Suprapubic skin (tissue), 4 donors: ENCODE measurements at regions not wholly inside any gene's neighbourhood (a gene's known extent, or its start where the extent isn't known, plus 50 kb on each side); places are given as distances from the start of the nearest gene placed in this dataset.

Experiments used
- DNase-seq, 2 donors: peaks; one replicate each; pipeline ENCODE4 v3.0.0-alpha.2; 2019; ENCODE audit warnings: low spot score in 2 of 2
- H3K27ac ChIP-seq: fragments of 200-600 bp; sonication (generic); one replicate; pipeline ENCODE4 v1.5.1; 2019
- H3K27me3 ChIP-seq: fragments of 200-600 bp; sonication (generic); one replicate; pipeline ENCODE4 v1.5.1; 2019
- H3K36me3 ChIP-seq: fragments of 200-600 bp; sonication (generic); one replicate; pipeline ENCODE4 v1.5.1; 2019
- H3K4me1 ChIP-seq: fragments of 200-600 bp; sonication (generic); one replicate; pipeline ENCODE4 v1.5.1; 2019
- H3K4me3 ChIP-seq: fragments of 200-600 bp; sonication (generic); one replicate; pipeline ENCODE4 v1.5.1; 2019; ENCODE audit warnings: mild to moderate bottlenecking
- H3K9me3 ChIP-seq: fragments of 200-600 bp; sonication (generic); one replicate; pipeline ENCODE4 v1.5.1; 2019
- EP300 ChIP-seq: sonication (generic); formaldehyde crosslinking; IDR thresholded peaks from one replicate; pipeline ENCODE4 v1.6.1; 2017; ENCODE audit warnings: antibody characterized with exemption
- POLR2A ChIP-seq, 2 donors: fragments of 450-650 bp; IDR thresholded peaks; one replicate each; pipeline ENCODE4 v1.6.1; 2017; ENCODE audit warnings: antibody characterized with exemption in 2 of 2, mild to moderate bottlenecking in 2 of 2, moderate library complexity in 2 of 2
- POLR2AphosphoS5 ChIP-seq, 3 donors: sonication (generic); formaldehyde crosslinking; IDR thresholded peaks; one replicate each; pipeline ENCODE4 v1.6.1; 2017; ENCODE audit warnings: antibody characterized with exemption in 3 of 3
- WGBS: methylation state at CpG from one replicate; pipeline ENCODE4 v1.1.5; 2018; 5-methylcytosine and 5-hydroxymethylcytosine counted together
- TF ChIP-seq, protein P1 (sequence below), 2 donors: fragments of 200-600 bp in 1 of 2; fragments of 450-650 bp in 1 of 2; sonication (generic) in 1 of 2; IDR thresholded peaks; one replicate each; pipeline ENCODE4 v1.5.1; 2016 to 2019; ENCODE audit warnings: antibody characterized with exemption in 2 of 2, mild to moderate bottlenecking in 1 of 2, moderate library complexity in 1 of 2

DNA sequence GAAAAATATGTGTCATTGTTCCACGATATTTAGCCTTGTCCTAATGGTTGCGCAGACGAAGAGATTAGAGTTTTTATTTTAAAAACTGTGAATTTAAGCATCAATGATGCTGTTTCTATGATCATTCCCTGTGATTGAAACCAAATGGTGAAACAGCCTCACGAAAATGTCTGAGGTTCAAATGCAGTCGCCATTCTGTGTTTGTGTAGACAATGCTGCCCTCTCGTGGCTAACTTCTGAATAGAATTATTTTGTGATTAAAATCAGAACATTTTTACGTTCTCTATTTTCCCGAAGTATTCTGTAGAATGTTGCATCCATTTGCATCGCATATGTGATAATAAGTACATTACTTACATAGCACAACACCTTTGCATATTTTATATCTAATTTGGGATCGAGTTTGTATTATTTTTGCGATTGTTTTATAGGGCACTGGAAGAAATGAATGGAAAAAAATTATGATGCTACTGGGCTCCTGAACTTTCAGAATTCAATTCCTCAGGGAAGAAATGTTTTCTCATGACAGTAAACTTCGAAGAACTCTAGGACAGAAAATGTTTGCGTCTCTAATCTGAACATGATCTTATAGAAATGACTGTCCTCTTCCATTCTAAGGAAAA, 54.8 kb upstream of the CREB1 start:
- H3K36me3 ChIP-seq = no peaks in the 10 kb centered on the region
- H3K4me3 ChIP-seq = no peak overlapping the region
- peaks cover 12% of the 10 kb centered on the region for H3K4me1 ChIP-seq
- DNase-seq = no peak
- H3K27ac ChIP-seq = no peak overlapping the region
- TF ChIP-seq, protein P1, sequence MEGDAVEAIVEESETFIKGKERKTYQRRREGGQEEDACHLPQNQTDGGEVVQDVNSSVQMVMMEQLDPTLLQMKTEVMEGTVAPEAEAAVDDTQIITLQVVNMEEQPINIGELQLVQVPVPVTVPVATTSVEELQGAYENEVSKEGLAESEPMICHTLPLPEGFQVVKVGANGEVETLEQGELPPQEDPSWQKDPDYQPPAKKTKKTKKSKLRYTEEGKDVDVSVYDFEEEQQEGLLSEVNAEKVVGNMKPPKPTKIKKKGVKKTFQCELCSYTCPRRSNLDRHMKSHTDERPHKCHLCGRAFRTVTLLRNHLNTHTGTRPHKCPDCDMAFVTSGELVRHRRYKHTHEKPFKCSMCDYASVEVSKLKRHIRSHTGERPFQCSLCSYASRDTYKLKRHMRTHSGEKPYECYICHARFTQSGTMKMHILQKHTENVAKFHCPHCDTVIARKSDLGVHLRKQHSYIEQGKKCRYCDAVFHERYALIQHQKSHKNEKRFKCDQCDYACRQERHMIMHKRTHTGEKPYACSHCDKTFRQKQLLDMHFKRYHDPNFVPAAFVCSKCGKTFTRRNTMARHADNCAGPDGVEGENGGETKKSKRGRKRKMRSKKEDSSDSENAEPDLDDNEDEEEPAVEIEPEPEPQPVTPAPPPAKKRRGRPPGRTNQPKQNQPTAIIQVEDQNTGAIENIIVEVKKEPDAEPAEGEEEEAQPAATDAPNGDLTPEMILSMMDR (IDR thresholded peaks at IDR 0.05) = peak in 1 of 2 donors; percentile 86
- no peak for TF ChIP-seq POLR2A (IDR thresholded peaks at IDR 0.05)
- TF ChIP-seq POLR2AphosphoS5 (IDR thresholded peaks at IDR 0.05) = no peak
- H3K9me3 ChIP-seq = no peaks in the 10 kb centered on the region
- no peaks in the 10 kb centered on the region for H3K27me3 ChIP-seq
- 13% methylated on average over 13 of the region's 13 CpGs for WGBS

- Histone ChIP-seq H3K4me3 (no peak overlapping the region), H3K27ac (no peak overlapping the region), H3K9me3 (no peaks in the 10 kb centered on the region), H3K4me1 (peaks cover 12% of the 10 kb centered on the region), H3K36me3 (no peaks in the 10 kb centered on the region), H3K27me3 (no peaks in the 10 kb centered on the region)
- whole genome bisulfite sequencing = 77% methylated on average over 3 of the region's 3 CpGs
- TF ChIP-seq POLR2A (IDR thresholded peaks at IDR 0.05) (no peak), EP300 (no peak), POLR2AphosphoS5 (IDR thresholded peaks at IDR 0.05) (no peak)
- TF ChIP-seq, protein P1 (IDR thresholded peaks at IDR 0.05) = no peak
- no peak for DNase-seq
Observed at GRCh38 chr2:207475546-207475945, 54.2 kb upstream of the CREB1 start.

DNA sequence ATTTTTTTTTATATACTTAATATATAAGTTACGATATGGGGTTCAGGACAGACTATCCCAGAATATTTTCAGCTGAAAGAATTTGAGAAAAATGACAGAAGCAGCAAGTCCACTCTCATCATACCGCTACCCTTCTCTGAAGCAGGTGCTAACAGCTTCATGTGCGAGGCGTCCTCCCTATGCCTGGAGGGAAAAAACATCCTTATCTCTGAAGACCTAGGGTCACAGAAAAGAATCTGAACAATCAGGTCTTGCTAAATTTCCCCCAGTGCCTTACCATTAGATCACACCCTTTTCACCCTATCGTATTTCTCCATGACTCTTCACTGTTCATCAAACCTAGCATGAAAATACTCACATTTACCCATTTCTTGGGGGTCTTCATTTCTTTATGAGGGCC, 51.9 kb upstream of the CREB1 start:
- H3K4me3 ChIP-seq = no peak overlapping the region
- no peaks in the 10 kb centered on the region for H3K36me3 ChIP-seq
- H3K4me1 ChIP-seq = peaks cover 15% of the 10 kb centered on the region
- H3K27me3 ChIP-seq = no peaks in the 10 kb centered on the region
- DNase-seq = no peak
- WGBS = 87% methylated on average over 5 of the region's 5 CpGs
- no peak for TF ChIP-seq POLR2A (IDR thresholded peaks at IDR 0.05)
- no peak for TF ChIP-seq POLR2AphosphoS5 (IDR thresholded peaks at IDR 0.05)
- TF ChIP-seq, protein P1 (IDR thresholded peaks at IDR 0.05) = no peak
- no peak for TF ChIP-seq EP300
- no peak overlapping the region for H3K27ac ChIP-seq
- no peaks in the 10 kb centered on the region for H3K9me3 ChIP-seq

DNA sequence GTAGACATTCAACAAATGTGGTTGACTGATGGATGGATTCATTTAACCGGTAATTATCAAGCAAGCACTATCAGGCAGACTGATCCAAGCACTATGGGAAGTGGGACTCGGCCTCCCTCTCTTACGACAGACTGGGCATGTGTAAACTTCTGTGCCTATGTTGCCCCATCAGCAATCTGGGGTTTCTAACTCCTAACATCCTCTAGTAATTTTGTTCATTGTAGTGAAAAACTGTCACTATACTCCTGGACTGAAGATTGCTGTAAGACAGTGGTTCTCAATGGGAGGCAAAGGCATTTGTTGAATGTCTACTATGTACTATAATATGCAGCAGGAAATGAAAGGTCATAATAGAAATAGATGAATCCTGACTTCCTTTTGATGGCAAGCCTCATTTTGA, 51.2 kb upstream of the CREB1 start:
- Histone ChIP-seq H3K27ac (no peak overlapping the region), H3K27me3 (no peaks in the 10 kb centered on the region), H3K9me3 (no peaks in the 10 kb centered on the region), H3K4me1 (peaks cover 11% of the 10 kb centered on the region), H3K36me3 (no peaks in the 10 kb centered on the region), H3K4me3 (no peak overlapping the region)
- no peak for TF ChIP-seq POLR2A (IDR thresholded peaks at IDR 0.05)
- WGBS = 88% methylated on average over 3 of the region's 3 CpGs
- no peak for DNase-seq

DNA sequence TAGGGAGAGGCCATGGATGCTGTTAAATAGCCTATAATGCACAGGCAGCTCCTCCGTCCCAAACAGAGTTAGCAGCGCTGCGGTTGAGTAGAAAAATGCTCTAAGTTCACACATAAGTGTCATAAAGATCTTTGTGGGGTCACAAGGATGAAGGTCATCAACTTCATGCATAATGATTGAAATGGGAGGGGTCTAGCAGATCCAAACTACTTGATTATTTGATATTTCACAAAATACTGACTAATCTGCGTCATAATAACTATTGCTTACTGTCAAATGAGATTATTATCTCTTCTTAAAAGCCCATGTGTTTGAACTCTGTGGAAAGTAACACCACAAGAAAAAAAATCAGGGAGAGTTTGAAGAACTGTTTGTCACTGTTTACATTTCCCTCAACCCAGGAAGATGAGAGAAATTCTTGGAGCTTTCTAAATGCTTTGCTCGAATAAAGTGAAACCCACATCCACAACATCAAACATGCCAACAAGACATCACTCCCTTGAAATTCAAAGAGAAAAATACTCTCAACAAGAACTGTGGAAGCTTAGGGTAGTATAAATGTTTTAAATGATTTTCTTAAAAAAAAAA, 50.5 kb upstream of the CREB1 start:
- H3K4me1 ChIP-seq = peaks cover 11% of the 10 kb centered on the region
- 83% methylated on average over 5 of the region's 5 CpGs for WGBS
- no peak for DNase-seq
- H3K36me3 ChIP-seq = no peaks in the 10 kb centered on the region
- H3K4me3 ChIP-seq = no peak overlapping the region
- TF ChIP-seq, protein P1 (IDR thresholded peaks at IDR 0.05) = no peak
- TF ChIP-seq POLR2AphosphoS5 (IDR thresholded peaks at IDR 0.05) (no peak), EP300 (no peak), POLR2A (IDR thresholded peaks at IDR 0.05) (no peak)
- no peak overlapping the region for H3K27ac ChIP-seq
- no peaks in the 10 kb centered on the region for H3K9me3 ChIP-seq
- H3K27me3 ChIP-seq = no peaks in the 10 kb centered on the region
